CD14-positive monocyte (primary cell): ENCODE measurements at regions not wholly inside any gene's neighbourhood (a gene's known extent, or its start where the extent isn't known, plus 50 kb on each side); places are given as distances from the start of the nearest gene placed in this dataset.

Experiments used
- DNase-seq, 3 donors: peaks; one replicate each; pipeline ENCODE4 v3.0.0-alpha.2; 2011 to 2022
- H2AFZ ChIP-seq: 2 replicates; pipeline ENCODE4 v1.6.0; 2012; ENCODE audit warnings: mild to moderate bottlenecking, low read depth, low read length, inconsistent platforms; ENCODE audit not compliant: insufficient read depth, poor library complexity, severe bottlenecking
- H3K27ac ChIP-seq, 2 donors: 1 replicate in 1 of 2; 2 replicates in 1 of 2; pipeline ENCODE4 v1.5.1; 2012 to 2013; ENCODE audit warnings: low read length in 2 of 2, control low read depth in 1 of 2, inconsistent platforms in 1 of 2, low read depth in 1 of 2, mild to moderate bottlenecking in 1 of 2
- H3K27me3 ChIP-seq, 2 donors: one replicate each; pipeline versions ENCODE4 v1.6.0 to v1.6.1; 2011 to 2013; ENCODE audit warnings: low read length in 2 of 2; ENCODE audit not compliant: control insufficient read depth in 2 of 2, insufficient read depth in 2 of 2
- H3K36me3 ChIP-seq, 2 donors: replicated peaks in 1 of 2; 1 replicate in 1 of 2; 2 replicates in 1 of 2; pipeline versions ENCODE4 v1.5.1 to v1.6.1; 2012 to 2013; ENCODE audit warnings: low read length in 2 of 2, control low read depth in 1 of 2, inconsistent platforms in 1 of 2, mild to moderate bottlenecking in 1 of 2; ENCODE audit not compliant: insufficient read depth in 2 of 2, control insufficient read depth in 1 of 2
- H3K4me1 ChIP-seq, 2 donors: 1 replicate in 1 of 2; 2 replicates in 1 of 2; pipeline versions ENCODE4 v1.5.1 to v1.6.1; 2012 to 2013; ENCODE audit warnings: low read length in 2 of 2, control low read depth in 1 of 2, inconsistent platforms in 1 of 2, mild to moderate bottlenecking in 1 of 2, moderate library complexity in 1 of 2; ENCODE audit not compliant: insufficient read depth in 2 of 2, control insufficient read depth in 1 of 2
- H3K4me2 ChIP-seq: replicated peaks from 2 replicates; pipeline ENCODE3; 2012; ENCODE audit warnings: low read length, moderate library complexity, mild to moderate bottlenecking; ENCODE audit not compliant: poor library complexity, severe bottlenecking; ENCODE audit errors: extremely low read depth
- H3K4me3 ChIP-seq, 3 experiments: fragments of 200-600 bp in 1 of 3; sonication (generic) in 1 of 3; replicated peaks in 1 of 3; 1 replicate in 2 of 3; 2 replicates in 1 of 3; pipeline ENCODE4 v1.5.1; 2011 to 2013; ENCODE audit warnings: low read length in 3 of 3, mild to moderate bottlenecking in 3 of 3, control low read depth in 2 of 3, low read depth in 2 of 3, inconsistent platforms in 1 of 3, moderate library complexity in 1 of 3
- H3K79me2 ChIP-seq: 2 replicates; pipeline ENCODE4 v1.6.0; 2012; ENCODE audit warnings: mild to moderate bottlenecking, control low read depth, inconsistent platforms, low read length, moderate library complexity; ENCODE audit not compliant: insufficient read depth
- H3K9ac ChIP-seq: 2 replicates; pipeline ENCODE4 v1.6.0; 2017; ENCODE audit warnings: low read length, mild to moderate bottlenecking; ENCODE audit not compliant: insufficient read depth, poor library complexity, severe bottlenecking
- H3K9me3 ChIP-seq, 2 donors: replicated peaks in 1 of 2; 1 replicate in 1 of 2; 2 replicates in 1 of 2; pipeline versions ENCODE4 v1.5.1 to v1.6.1; 2012 to 2013; ENCODE audit warnings: low read length in 2 of 2, control low read depth in 1 of 2; ENCODE audit not compliant: control insufficient read depth in 1 of 2, insufficient read depth in 1 of 2
- H4K20me1 ChIP-seq: 2 replicates; pipeline ENCODE4 v1.6.0; 2012; ENCODE audit warnings: mild to moderate bottlenecking, low read length, control low read depth, moderate library complexity; ENCODE audit not compliant: insufficient read depth
- H3K27ac Mint-ChIP-seq, 7 donors: one replicate each; pipeline ENCODE4 v1.8.0; 2020; ENCODE audit warnings: mild to moderate bottlenecking in 7 of 7, mixed read lengths in 7 of 7, moderate library complexity in 6 of 7, inconsistent platforms in 2 of 7
- H3K27me3 Mint-ChIP-seq, 3 donors: one replicate each; pipeline ENCODE4 v1.8.0; 2021 to 2022; ENCODE audit warnings: low read depth in 3 of 3, mild to moderate bottlenecking in 3 of 3, mixed read lengths in 3 of 3, moderate library complexity in 3 of 3, inconsistent platforms in 1 of 3
- H3K36me3 Mint-ChIP-seq, 2 donors: one replicate each; pipeline ENCODE4 v1.8.0; 2020; ENCODE audit warnings: mixed read lengths in 2 of 2, inconsistent platforms in 1 of 2, mild to moderate bottlenecking in 1 of 2
- H3K4me1 Mint-ChIP-seq: one replicate; pipeline ENCODE4 v1.8.0; 2020; ENCODE audit warnings: mild to moderate bottlenecking, mixed read lengths
- H3K4me3 Mint-ChIP-seq, 2 donors: one replicate each; pipeline ENCODE4 v1.8.0; 2020; ENCODE audit warnings: mild to moderate bottlenecking in 2 of 2, mixed read lengths in 2 of 2, moderate library complexity in 1 of 2
- H3K9me3 Mint-ChIP-seq, 7 donors: one replicate each; pipeline ENCODE4 v1.8.0; 2020 to 2022; ENCODE audit warnings: mixed read lengths in 7 of 7, mild to moderate bottlenecking in 6 of 7, moderate library complexity in 6 of 7, inconsistent platforms in 2 of 7
- WGBS: methylation state at CpG from one replicate; pipeline ENCODE4 v1.1.5; 2013; ENCODE audit warnings: missing lambda C conversion rate; ENCODE audit not compliant: insufficient coverage; 5-methylcytosine and 5-hydroxymethylcytosine counted together
- intact Hi-C, 2 donors: fragments of 100-400 bp; cut with micrococcal nuclease; formaldehyde crosslinking; loops; one replicate each; pipeline versions ENCODE4 v1.15.0 to v1.15.1; 2023
- TF ChIP-seq, protein P1 (sequence below): fragments of 200-600 bp; IDR thresholded peaks from one replicate; pipeline ENCODE4 v1.8.0; 2022; ENCODE audit warnings: antibody characterized with exemption, mild to moderate bottlenecking

DNA sequence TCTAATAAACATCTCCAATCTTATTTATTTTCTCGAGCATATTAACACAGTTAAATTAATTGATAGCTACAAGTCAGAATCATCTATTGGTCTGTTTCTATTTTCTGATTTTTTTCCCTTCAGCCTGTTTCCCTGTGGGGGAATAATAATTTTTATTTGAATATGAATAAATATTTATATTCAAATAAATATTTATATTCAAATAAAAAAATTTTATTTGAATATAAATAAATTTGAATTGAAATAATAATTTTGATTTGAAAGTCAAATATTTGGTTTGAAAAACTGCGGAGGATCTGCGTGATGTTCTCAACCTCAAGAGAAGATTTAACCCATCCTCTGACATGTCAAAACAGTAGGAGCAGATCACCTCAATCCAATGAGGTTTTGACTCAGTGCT lies 380.1 kb upstream of the MEIS2 start:
- no peaks in the 10 kb centered on the region for H3K4me1 ChIP-seq
- no peak overlapping the region for H3K27ac Mint-ChIP-seq
- H3K4me3 Mint-ChIP-seq = no peak overlapping the region
- no peaks in the 10 kb centered on the region for H3K79me2 ChIP-seq
- no peak overlapping the region for H3K27ac ChIP-seq
- H3K4me3 ChIP-seq = no peak overlapping the region
- DNase-seq = no peak
- intact Hi-C loops = no loop called here
- WGBS = no CpG with 5 or more reads among the region's 3 CpGs
- no peak overlapping the region for H2AFZ ChIP-seq
- no peak overlapping the region for H3K4me2 ChIP-seq
- no peaks in the 10 kb centered on the region for H3K36me3 Mint-ChIP-seq
- no peaks in the 10 kb centered on the region for H3K36me3 ChIP-seq
- no peaks in the 10 kb centered on the region for H3K27me3 ChIP-seq
- no peak overlapping the region for H3K9ac ChIP-seq
- H3K9me3 ChIP-seq = peaks cover 12 to 16% of the 10 kb centered on the region in 2 donors
- no peaks in the 10 kb centered on the region for H4K20me1 ChIP-seq
- H3K4me1 Mint-ChIP-seq = no peaks in the 10 kb centered on the region
- TF ChIP-seq, protein P1, sequence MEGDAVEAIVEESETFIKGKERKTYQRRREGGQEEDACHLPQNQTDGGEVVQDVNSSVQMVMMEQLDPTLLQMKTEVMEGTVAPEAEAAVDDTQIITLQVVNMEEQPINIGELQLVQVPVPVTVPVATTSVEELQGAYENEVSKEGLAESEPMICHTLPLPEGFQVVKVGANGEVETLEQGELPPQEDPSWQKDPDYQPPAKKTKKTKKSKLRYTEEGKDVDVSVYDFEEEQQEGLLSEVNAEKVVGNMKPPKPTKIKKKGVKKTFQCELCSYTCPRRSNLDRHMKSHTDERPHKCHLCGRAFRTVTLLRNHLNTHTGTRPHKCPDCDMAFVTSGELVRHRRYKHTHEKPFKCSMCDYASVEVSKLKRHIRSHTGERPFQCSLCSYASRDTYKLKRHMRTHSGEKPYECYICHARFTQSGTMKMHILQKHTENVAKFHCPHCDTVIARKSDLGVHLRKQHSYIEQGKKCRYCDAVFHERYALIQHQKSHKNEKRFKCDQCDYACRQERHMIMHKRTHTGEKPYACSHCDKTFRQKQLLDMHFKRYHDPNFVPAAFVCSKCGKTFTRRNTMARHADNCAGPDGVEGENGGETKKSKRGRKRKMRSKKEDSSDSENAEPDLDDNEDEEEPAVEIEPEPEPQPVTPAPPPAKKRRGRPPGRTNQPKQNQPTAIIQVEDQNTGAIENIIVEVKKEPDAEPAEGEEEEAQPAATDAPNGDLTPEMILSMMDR = no peak
- no peaks in the 10 kb centered on the region for H3K27me3 Mint-ChIP-seq
- H3K9me3 Mint-ChIP-seq = peaks cover 3 to 25% (median 12%) of the 10 kb centered on the region in 7 donors

DNA sequence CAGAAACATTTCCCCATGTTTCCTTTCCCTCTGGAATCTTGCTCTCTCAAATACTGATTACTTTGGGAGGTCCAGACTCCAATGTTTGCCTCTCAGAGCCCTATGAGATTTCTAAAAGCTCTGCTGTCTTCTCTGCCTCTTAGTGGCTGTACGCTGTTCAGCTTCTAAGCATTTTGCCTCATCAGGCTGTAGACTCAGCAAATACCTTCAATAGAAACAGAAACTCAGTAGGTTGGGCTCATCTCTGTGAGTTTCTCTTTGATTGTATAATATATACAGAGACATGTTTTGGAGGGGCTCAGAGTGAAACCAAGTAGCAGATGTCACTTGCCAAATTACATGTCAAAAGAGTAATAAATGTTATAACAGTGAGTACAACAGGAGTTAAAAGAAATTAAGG lies 380.8 kb upstream of the MEIS2 start:
- Histone ChIP-seq H3K36me3 (no peaks in the 10 kb centered on the region), H2AFZ (no peak overlapping the region), H3K4me1 (no peaks in the 10 kb centered on the region), H3K4me3 (no peak overlapping the region), H3K9ac (no peak overlapping the region), H4K20me1 (no peaks in the 10 kb centered on the region), H3K27me3 (no peaks in the 10 kb centered on the region), H3K4me2 (no peak overlapping the region), H3K79me2 (no peaks in the 10 kb centered on the region), H3K9me3 (peaks cover 12 to 18% of the 10 kb centered on the region in 2 donors), H3K27ac (no peak overlapping the region)
- TF ChIP-seq, protein P1 = no peak
- Mint-ChIP-seq H3K4me3 (no peak overlapping the region), H3K27me3 (no peaks in the 10 kb centered on the region), H3K9me3 (peaks cover 4 to 25% (median 12%) of the 10 kb centered on the region in 7 donors), H3K27ac (no peak overlapping the region), H3K36me3 (no peaks in the 10 kb centered on the region), H3K4me1 (no peaks in the 10 kb centered on the region)
- WGBS = no CpG with 5 or more reads among the region's 1 CpG
- no peak for DNase-seq
- intact Hi-C loops = no loop called here
